ENCODE measurements at regions not wholly inside any gene's neighbourhood (a gene's known extent, or its start where the extent isn't known, plus 50 kb on each side); places are given as distances from the start of the nearest gene placed in this dataset.

- H2BK5ac ChIP-seq (ENCODE audit: low read depth, low read length), result no peak overlapping the region
- H3K14ac ChIP-seq (ENCODE audit: insufficient read length), result no peak overlapping the region
- H3K27me3 ChIP-seq (replicated peaks in 1 of 4; ENCODE audit: control insufficient read depth in 3 of 4, extremely low read depth in 1 of 4, insufficient read depth in 3 of 4, low read length in 3 of 4), result no peaks in the 10 kb centered on the region
- no peak overlapping the region for H3K4ac ChIP-seq (replicated peaks; ENCODE audit: insufficient read length, low read depth, low read length)
- FAIRE-seq (no peak), DNase-seq (ENCODE audit: low read depth in 1 of 2, low spot score in 2 of 2) (no peak)
- H4K5ac ChIP-seq (ENCODE audit: insufficient read length, low read depth, low read length), result no peak overlapping the region
- no peaks in the 10 kb centered on the region; the same call in 1 of the 2 replicates for H3K23me2 ChIP-seq (ENCODE audit: low read depth, low read length)
- H3K79me2 ChIP-seq (ENCODE audit: control insufficient read depth in 1 of 2, insufficient read depth in 2 of 2, low read length in 2 of 2), result no peaks in the 10 kb centered on the region
- POLR2A ChIA-PET (ENCODE audit: partially characterized antibody), result no interaction called here
- H3K36me3 ChIP-seq (ENCODE audit: control insufficient read depth in 2 of 4, insufficient read depth in 4 of 4, low read length in 3 of 4), result no peaks in the 10 kb centered on the region
- no peak overlapping the region for H2BK12ac ChIP-seq (ENCODE audit: low read depth, low read length)
- H3K18ac ChIP-seq (ENCODE audit: extremely low read depth, low read length), result no peak overlapping the region
- H2BK15ac ChIP-seq (ENCODE audit: low read length), result no peak overlapping the region
- no peak overlapping the region for H3K9ac ChIP-seq (replicated peaks in 1 of 4; ENCODE audit: extremely low read depth in 1 of 4, low read depth in 3 of 4, low read length in 3 of 4)
- 93% methylated on average over 2 of the region's 2 CpGs; no CpG with 5 or more reads in 1 of the 2 experiments for WGBS, 2 experiments (ENCODE audit: extremely low coverage in 1 of 2, insufficient coverage in 1 of 2, insufficient read length in 1 of 2, insufficient replicate concordance in 2 of 2, low coverage in 1 of 2, low lambda C conversion rate in 2 of 2, missing lambda C conversion rate in 1 of 2)
- no peaks in the 10 kb centered on the region for H4K20me1 ChIP-seq (replicated peaks in 1 of 2; ENCODE audit: control insufficient read depth in 1 of 2, insufficient read depth in 2 of 2, low read length in 2 of 2)
- no peak overlapping the region for H3K23ac ChIP-seq (ENCODE audit: insufficient read length)
- no peaks in the 10 kb centered on the region for H3K9me3 ChIP-seq (ENCODE audit: insufficient read depth in 2 of 2, low read depth in 1 of 2, low read length in 1 of 2)
- no peak overlapping the region for H3K56ac ChIP-seq (replicated peaks; ENCODE audit: insufficient read length, low read depth, low read length)
- H3K79me1 ChIP-seq (ENCODE audit: low read depth, low read length), result no peaks in the 10 kb centered on the region
- no peak overlapping the region for H2AK5ac ChIP-seq (ENCODE audit: low read depth, low read length)
- no peak overlapping the region for H4K91ac ChIP-seq (replicated peaks; ENCODE audit: insufficient read length, low read length)
- no peak overlapping the region for H4K8ac ChIP-seq (ENCODE audit: extremely low read depth, insufficient read depth, low read length)
- no peak overlapping the region for H3K4me2 ChIP-seq (ENCODE audit: insufficient read depth in 1 of 2, low read depth in 2 of 2, low read length in 2 of 2)
- no peak overlapping the region for H2AFZ ChIP-seq (ENCODE audit: low read length)
- no peak overlapping the region for H3K4me3 ChIP-seq (ENCODE audit: extremely low read depth in 1 of 4, insufficient read depth in 2 of 4, low read depth in 3 of 4, low read length in 4 of 4)
- H2BK120ac ChIP-seq (replicated peaks; ENCODE audit: low read depth, low read length), result no peak overlapping the region
- no peak overlapping the region for H2BK20ac ChIP-seq (ENCODE audit: low read length)
- no peaks in the 10 kb centered on the region for H3K4me1 ChIP-seq (replicated peaks in 1 of 4; ENCODE audit: control insufficient read depth in 3 of 4, insufficient read depth in 4 of 4, low read length in 3 of 4)
- TF ChIP-seq GTF2F1 (IDR thresholded peaks at IDR 0.05; ENCODE audit: borderline replicate concordance, low read depth, low read length) (no peak), RBBP5 (IDR thresholded peaks at IDR 0.05; ENCODE audit: borderline replicate concordance, low read depth, low read length) (no peak), CTCF (IDR thresholded peaks at IDR 0.05; ENCODE audit: control extremely low read depth in 1 of 3, insufficient read depth in 1 of 3, low read depth in 1 of 3, low read length in 3 of 3) (no peak), HDAC6 (IDR thresholded peaks at IDR 0.05; ENCODE audit: low read depth, low read length) (no peak), CTBP2 (IDR thresholded peaks at IDR 0.05; ENCODE audit: borderline replicate concordance, insufficient read depth, insufficient read length, low read length) (no peak), GABPA (IDR thresholded peaks at IDR 0.05; ENCODE audit: borderline replicate concordance, insufficient read depth, low read length) (no peak), ASH2L (IDR thresholded peaks at IDR 0.05; ENCODE audit: low read length) (no peak), ATF2 (IDR thresholded peaks at IDR 0.05; ENCODE audit: low read length) (no peak), CHD2 (IDR thresholded peaks at IDR 0.05; ENCODE audit: low read length) (no peak)
- CTCF ChIA-PET (ENCODE audit: partially characterized antibody), result interaction anchor here (1.3 kb wide), 1 partner anchor 27 kb away, joined by 3 read pairs; no protein-coding TSS in a partner anchor
- no peak overlapping the region for H3K27ac ChIP-seq (ENCODE audit: low read depth, low read length)
Measured at GRCh38 chr18:28855989-28856388, 679.1 kb upstream of the CDH2 start.
